Stimulated activated CD8-positive, alpha-beta memory T cell treated with anti-CD3 and anti-CD28 coated beads, Interleukin-4, amount 100 ng/mL, for 24 hours (primary cell): ENCODE measurements at regions not wholly inside any gene's neighbourhood (a gene's known extent, or its start where the extent isn't known, plus 50 kb on each side); places are given as distances from the start of the nearest gene placed in this dataset.

Source experiments
- DNase-seq: peaks from one replicate; pipeline ENCODE4 v3.0.0-alpha.2; 2020; ENCODE audit warnings: low read depth

- DNase-seq = no peak
Measured at GRCh38 chr6:21469213-21469612, 124.3 kb upstream of the SOX4 start.

- no peak for DNase-seq
Measured at GRCh38 chr6:21476112-21476511, 117.4 kb upstream of the SOX4 start.

DNA sequence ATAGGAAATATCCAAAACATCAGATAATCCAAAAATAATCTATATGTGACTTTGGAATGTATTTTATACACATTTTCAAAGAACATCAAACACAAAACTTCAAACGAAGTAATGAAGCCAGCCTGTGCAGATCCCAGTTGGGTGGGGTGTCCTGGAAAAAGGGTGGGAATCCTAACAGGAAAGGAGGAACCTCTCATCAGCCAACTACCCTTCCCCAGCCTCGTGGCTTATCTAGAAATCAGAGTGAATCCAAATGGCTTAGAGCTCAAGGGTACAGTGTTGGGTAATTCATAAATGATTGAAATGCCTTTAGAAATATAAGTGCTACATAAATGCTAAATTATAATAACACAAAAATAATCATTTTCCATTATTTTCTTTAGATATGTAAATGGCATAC, 115.1 kb upstream of the SOX4 start:
- DNase-seq = no peak

GRCh38 chr6:21478883-21479539, 114.5 kb upstream of the SOX4 start:
- DNase-seq = no peak

GRCh38 chr6:21486115-21486514, 107.4 kb upstream of the SOX4 start:
- no peak for DNase-seq

DNA sequence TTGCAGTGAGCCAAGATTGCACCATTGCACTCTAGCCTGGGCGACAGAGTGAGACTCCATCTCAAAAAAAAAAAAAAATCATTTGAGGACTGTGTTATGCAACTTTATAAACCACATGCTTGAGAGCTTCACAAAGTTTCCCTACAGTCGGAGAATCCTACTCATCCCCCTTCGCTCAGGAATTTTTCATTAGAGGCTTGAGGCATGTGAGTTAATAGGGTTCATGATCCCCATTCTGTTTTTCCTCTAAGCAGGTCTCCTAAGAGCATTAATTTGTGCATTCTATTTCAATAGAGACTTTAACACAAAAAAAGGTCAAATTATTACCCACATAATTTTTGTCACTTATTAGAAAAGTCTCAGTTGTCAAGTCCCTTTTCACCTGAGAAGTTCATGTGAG, 103.7 kb upstream of the SOX4 start:
- DNase-seq = no peak

DNA sequence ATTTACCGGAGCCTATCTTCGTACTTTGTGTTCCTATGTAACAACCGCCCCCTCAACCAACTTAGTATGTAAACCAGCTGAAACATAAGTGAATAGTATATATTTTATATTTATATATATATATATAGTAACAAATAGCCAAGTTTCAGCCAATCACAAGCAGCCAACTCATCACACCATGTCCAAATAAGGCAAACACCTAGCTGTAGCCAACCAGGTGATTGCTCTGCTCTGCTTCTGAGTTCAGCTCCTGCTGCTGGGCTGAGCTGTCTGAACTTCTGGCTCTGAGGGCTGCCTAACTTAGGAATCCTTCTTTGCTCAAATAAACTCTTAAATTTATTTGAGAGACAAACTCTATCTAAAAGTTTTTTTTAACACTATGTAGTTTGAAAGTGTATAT, 101.6 kb upstream of the SOX4 start:
- DNase-seq = no peak

DNA sequence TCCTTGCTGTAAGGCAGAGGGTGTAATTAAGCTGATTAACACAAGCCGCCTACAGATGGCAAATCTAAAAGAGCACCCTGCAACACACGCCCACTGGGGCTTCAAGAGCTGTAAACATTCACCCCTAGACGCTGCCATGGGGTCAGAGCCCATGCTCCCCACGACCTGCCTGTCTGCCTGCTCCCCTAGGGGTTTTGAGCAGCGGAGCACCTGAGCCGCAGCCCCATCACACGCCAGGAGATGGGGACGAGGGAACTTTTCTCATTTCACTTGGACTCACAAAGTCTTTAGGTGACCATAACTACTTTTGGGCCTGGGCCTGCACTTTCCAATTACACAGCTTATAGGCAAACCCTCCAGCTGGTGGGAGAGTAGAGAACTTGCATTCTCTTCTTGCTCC, 99.0 kb upstream of the SOX4 start:
- no peak for DNase-seq

GRCh38 chr6:21496196-21496595, 97.4 kb upstream of the SOX4 start:
- no peak for DNase-seq

DNA sequence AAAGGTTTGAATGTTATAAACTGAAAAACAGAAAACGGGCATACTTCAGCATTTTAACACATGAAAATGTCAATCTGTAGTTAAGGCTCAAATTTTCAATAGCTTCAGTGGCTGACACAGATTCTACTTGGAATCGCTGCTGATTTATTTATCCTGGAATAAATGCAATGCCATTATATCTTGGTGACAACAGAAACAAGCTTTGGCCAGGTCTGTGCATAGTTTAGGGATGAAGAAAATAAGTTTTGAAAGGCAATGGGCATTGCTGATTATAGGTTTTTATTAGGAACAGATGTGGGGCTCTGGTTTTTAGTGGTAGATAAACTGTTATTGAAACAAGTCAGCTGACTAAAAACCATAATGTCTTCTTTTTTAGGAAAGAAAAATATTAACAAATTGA, 96.8 kb upstream of the SOX4 start:
- DNase-seq = no peak

- no peak for DNase-seq
Measured at GRCh38 chr6:21500314-21501020, 93.1 kb upstream of the SOX4 start.

GRCh38 chr6:21501021-21501354, 92.6 kb upstream of the SOX4 start:
- DNase-seq = no peak

DNA sequence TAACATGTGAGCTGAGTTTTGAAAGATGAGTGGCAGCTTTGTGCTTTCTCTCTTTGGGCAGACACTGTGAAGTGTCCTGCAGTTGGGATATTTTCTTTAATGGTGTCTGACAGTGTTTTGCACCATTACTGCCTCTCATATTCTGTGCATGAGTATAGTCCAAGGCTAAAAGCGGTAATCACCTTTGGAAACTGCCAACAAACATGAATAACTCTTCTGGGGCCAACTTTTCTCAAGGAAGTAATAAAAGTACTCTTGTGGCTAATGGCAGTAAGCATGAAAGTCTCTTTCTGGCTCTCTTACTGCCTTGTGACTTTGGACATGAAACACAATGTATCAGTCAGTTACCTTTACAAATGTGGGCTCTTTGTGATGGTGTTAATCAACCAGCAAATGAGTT, 91.7 kb upstream of the SOX4 start:
- no peak for DNase-seq

DNA sequence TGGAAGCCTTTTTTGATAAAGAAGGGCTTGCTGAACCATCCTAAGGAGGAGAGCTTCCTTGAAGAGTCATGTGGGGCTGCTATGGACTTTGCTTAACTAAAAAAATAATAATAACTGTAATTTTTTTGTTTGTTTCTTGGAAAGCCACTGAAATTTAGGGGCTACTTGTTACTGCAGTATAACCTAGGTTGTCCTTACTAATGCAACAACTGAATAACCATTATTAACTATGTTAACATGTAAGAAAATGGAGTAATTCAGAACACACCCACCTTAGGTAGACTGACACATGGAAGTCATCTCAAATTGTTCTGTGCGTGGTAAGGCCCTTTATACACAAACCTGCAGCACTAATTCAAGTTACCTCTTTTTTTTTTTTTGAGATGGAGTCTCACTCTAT, 90.9 kb upstream of the SOX4 start:
- DNase-seq = no peak

GRCh38 chr6:21504790-21505189, 88.8 kb upstream of the SOX4 start:
- DNase-seq = no peak

DNA sequence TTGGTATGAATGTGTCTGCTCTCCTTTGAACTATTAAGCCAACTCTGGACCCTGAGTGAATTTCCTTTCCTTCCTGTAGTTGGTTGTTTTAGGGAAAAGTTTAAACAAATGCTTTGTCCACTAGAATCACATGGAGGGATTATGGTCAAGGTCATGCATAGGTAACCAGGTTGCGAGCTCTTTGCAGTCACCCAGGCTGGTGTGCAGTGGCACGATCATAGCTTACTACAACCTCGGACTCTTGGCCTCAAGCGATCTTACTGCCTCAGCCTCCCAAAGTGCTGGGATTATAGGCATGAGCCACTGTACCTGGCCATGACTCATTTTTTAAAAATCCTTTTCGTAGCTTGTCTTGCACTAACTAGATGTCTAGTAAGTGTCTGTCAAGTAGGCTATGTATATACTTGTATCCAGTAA, 88.0 kb upstream of the SOX4 start:
- DNase-seq = no peak

DNA sequence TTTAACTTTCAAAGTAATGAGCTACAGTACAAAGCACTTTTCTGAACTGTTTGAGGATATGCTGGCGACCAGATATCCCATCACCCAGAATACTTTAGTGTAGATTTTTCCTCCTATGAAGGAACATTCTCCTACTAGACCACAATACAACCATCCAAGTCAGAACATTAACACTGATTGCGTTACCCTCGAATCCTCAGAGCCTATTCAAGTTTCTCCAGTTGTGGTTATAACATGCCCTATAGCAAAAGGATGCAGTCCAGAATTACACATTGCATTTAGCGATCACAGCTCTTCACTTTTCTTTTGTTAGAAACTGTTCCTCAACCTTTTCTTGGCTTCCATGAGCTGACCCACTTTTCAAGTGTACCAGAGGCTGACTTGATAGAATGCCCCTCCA, 87.4 kb upstream of the SOX4 start:
- DNase-seq = no peak

DNA sequence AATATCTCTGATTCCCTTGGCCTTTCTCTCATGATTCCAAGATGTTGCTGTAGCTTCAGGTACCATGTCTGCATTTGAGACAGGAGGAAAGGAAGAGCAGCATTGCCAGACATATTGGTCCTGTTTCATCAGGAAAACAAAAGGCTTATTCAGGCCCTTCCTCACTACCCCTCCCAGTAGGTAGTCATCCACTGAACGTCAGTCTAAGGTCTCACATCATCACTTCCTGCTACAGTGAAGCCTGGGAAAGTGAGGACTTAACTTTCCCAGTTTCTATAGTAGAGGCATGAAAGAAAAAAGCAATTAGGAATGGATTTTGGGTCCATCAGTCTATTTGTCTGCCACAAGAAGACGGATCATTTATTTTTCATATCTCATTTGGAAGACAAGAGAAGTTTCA, 85.7 kb upstream of the SOX4 start:
- no peak for DNase-seq

DNA sequence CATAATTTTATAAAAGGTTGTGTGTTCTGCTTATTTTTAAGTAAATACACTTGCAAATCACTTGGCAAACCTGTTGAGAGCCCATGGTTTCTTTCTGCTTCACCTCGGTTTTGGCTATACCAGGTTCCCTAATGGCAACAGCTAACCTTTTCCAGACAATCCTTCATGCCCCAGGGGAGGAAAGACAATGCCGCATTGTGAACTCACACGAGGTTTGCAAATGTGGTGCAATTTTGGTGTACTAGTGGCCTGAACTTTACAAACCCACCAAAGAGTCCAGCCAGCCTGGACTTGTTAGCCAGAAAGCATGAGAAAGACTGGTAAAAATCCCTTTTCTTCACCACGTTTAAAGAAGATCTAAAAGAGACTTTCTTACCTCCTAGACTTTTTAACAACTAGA, 84.8 kb upstream of the SOX4 start:
- no peak for DNase-seq

DNA sequence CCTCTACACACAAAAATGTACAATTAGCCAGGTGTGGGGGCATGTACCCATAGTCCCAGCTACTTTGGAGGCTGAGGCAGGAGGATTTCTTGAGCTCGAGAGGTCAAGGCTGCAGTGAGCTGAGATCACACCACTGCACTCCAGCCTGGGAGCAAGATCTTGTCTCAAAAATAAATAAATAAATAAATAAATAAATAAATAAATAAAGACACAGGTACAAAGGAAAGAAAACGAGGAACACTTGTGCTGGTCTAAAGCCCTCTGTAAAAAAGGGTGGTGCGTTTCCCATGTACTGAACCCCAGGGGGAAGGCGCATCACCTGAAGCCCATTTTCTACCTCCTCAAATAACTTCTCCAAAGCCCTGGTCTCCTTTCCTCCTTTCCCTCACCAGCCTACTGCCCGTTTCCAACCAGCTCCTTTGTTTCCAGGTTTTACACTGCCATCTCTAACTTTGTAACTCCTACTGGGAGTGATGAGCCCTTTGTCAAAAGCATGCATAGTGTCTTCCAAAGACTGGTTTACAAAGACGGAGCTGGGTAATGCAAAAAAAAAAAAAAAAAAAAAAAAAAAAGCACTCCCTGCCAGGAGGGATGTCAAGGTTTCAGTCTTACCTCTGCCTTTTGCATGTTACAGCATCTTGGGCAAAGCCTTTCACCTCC, 81.5 kb upstream of the SOX4 start:
- DNase-seq = no peak

DNA sequence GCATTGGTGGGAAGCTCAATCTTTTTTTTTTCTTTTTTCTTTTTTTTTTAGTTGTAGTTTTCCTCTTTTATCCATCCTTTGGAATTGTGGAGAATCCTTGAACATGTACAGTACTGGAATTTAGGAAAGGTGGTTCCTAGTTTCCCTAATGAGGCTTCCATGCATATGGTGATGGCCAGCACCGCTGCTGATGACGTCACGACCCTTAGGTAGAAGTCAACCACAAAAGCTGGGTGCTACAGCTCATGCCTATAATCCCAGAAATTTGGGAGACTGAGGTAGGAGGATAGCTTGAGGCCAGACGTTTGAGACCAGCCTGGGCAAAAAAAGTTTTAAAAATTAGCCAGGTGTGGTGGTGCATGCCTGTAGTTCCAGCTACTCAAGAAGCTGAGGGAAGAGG, 79.3 kb upstream of the SOX4 start:
- no peak for DNase-seq

GRCh38 chr6:21518317-21518716, 75.2 kb upstream of the SOX4 start:
- DNase-seq = no peak

DNA sequence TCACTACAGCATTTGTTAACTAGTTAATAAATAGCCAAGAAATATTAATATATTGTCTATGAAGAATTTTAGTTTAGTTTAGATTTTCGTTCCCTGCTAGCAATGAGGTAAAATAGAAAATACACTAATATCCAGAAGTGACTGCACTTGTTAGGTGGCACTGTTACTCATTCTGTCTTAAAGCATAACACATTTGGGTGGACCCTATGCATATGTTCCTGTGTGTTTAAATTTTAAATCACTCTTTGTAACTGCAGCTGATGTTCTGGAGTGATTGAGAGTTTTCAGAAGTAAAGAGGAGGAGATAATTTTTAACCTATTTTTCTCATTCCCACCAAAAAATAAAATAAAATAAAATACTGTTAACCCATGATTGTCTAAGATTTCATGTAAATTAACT, 73.9 kb upstream of the SOX4 start:
- DNase-seq = no peak

DNA sequence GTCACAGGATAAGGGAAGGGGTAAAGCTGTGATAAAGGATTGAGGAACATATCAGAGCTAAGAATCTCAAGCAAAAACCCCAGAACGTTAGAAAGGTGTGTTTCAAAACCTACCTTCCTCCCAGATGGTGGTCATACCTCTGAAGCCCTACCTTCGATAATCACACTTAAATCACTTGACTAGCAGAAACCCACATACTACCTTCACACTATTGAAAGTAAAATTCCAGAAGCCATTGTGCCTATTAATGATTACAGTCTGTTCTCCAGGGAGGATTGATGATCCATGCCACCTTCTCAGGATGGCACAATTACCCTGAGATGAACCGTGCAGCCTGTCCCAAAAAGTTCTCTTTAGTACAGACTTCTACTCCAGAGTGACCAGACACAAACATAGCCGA, 72.3 kb upstream of the SOX4 start:
- DNase-seq = no peak
